HG03103 (cell line): ENCODE measurements at regions not wholly inside any gene's neighbourhood (a gene's known extent, or its start where the extent isn't known, plus 50 kb on each side); places are given as distances from the start of the nearest gene placed in this dataset.
"Not testable (repeated sequence)": the region's sequence is repeated elsewhere in the genome, so short reads cannot be mapped to it uniquely, and the experiment has no call there.

Experiments used
- ATAC-seq: cut with Tn5 transposase; IDR thresholded peaks from one replicate; pipeline ENCODE4 v1.9.1; 2021; ENCODE audit warnings: low read depth; ENCODE audit not compliant: unreplicated experiment

- not testable (repeated sequence) for ATAC-seq
These were observed 340.4 kb downstream of the CEP170 start for GRCh38 chr1:242914729-242915128.

- ATAC-seq = not testable (repeated sequence)
These were observed 342.2 kb downstream of the CEP170 start for GRCh38 chr1:242912855-242913254.

GRCh38 chr1:242900558-242900957, 354.5 kb downstream of the CEP170 start:
- not testable (repeated sequence) for ATAC-seq

GRCh38 chr1:242890192-242890741, 364.8 kb downstream of the CEP170 start:
- ATAC-seq = no peak

GRCh38 chr1:242886137-242886536, 361.6 kb upstream of the PLD5 start:
- ATAC-seq = peak; percentile 72

GRCh38 chr1:242880022-242880421, 355.5 kb upstream of the PLD5 start:
- not testable (repeated sequence) for ATAC-seq

GRCh38 chr1:242877743-242878142, 353.2 kb upstream of the PLD5 start:
- no peak for ATAC-seq

- no peak for ATAC-seq
These were observed 352.7 kb upstream of the PLD5 start for GRCh38 chr1:242877229-242877628.

GRCh38 chr1:242876030-242876429, 351.5 kb upstream of the PLD5 start:
- ATAC-seq = no peak

- no peak for ATAC-seq
These were observed 349.2 kb upstream of the PLD5 start for GRCh38 chr1:242873661-242874060.

- no peak for ATAC-seq
These were observed 348.0 kb upstream of the PLD5 start for GRCh38 chr1:242872521-242872920.

GRCh38 chr1:242871471-242872030, 347.1 kb upstream of the PLD5 start:
- no peak for ATAC-seq

- ATAC-seq = no peak
These were observed 346.5 kb upstream of the PLD5 start for GRCh38 chr1:242870966-242871365.

- ATAC-seq = no peak
These were observed 331.8 kb upstream of the PLD5 start for GRCh38 chr1:242856289-242856688.

- ATAC-seq = no peak
These were observed 330.0 kb upstream of the PLD5 start for GRCh38 chr1:242854466-242854865.

- ATAC-seq = no peak
These were observed 323.0 kb upstream of the PLD5 start for GRCh38 chr1:242847390-242847993.

- no peak for ATAC-seq
These were observed 317.6 kb upstream of the PLD5 start for GRCh38 chr1:242842094-242842493.

GRCh38 chr1:242839101-242839500, 314.6 kb upstream of the PLD5 start:
- ATAC-seq = no peak

- ATAC-seq = no peak
These were observed 311.9 kb upstream of the PLD5 start for GRCh38 chr1:242836423-242836822.

- ATAC-seq = no peak
These were observed 304.3 kb upstream of the PLD5 start for GRCh38 chr1:242828828-242829227.

GRCh38 chr1:242828199-242828598, 303.7 kb upstream of the PLD5 start:
- ATAC-seq = no peak

GRCh38 chr1:242827538-242827937, 303.0 kb upstream of the PLD5 start:
- ATAC-seq = no peak
